Fibroblast of villous mesenchyme (primary cell): ENCODE measurements at regions not wholly inside any gene's neighbourhood (a gene's known extent, or its start where the extent isn't known, plus 50 kb on each side); places are given as distances from the start of the nearest gene placed in this dataset.

Experiments
- DNase-seq: peaks from one replicate; pipeline ENCODE4 v3.0.0-alpha.2; 2010; ENCODE audit warnings: low read depth
- H3K4me3 ChIP-seq: 2 replicates; pipeline ENCODE4 v1.5.1; 2011; ENCODE audit warnings: low read depth, mild to moderate bottlenecking, low read length
- TF ChIP-seq, protein P1 (sequence below): IDR thresholded peaks from 2 replicates; pipeline ENCODE4 v1.5.1; 2012; ENCODE audit warnings: low read depth, mild to moderate bottlenecking, low read length; ENCODE audit not compliant: insufficient read depth

DNA sequence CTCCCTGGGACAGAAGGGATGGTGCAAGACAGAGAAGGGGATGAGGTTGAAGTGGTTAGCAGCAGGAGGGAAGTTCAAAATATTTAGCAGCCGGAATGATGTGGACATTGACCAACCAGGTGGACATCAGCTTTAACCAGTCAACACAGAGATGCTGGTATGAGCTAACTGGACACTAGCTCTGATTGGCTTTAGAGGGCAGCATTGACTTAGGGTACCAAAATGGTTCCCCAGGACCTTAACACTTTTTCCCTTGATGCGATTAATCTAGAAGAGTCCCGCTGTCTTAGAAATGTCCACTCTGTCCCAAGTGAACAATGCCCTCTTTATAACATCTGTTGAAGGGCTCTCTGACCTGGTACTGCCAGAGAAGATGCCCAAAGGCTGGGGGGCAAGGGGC, 134.0 kb upstream of the GSC start:
- no peak for DNase-seq
- H3K4me3 ChIP-seq = no peak overlapping the region
- TF ChIP-seq, protein P1, sequence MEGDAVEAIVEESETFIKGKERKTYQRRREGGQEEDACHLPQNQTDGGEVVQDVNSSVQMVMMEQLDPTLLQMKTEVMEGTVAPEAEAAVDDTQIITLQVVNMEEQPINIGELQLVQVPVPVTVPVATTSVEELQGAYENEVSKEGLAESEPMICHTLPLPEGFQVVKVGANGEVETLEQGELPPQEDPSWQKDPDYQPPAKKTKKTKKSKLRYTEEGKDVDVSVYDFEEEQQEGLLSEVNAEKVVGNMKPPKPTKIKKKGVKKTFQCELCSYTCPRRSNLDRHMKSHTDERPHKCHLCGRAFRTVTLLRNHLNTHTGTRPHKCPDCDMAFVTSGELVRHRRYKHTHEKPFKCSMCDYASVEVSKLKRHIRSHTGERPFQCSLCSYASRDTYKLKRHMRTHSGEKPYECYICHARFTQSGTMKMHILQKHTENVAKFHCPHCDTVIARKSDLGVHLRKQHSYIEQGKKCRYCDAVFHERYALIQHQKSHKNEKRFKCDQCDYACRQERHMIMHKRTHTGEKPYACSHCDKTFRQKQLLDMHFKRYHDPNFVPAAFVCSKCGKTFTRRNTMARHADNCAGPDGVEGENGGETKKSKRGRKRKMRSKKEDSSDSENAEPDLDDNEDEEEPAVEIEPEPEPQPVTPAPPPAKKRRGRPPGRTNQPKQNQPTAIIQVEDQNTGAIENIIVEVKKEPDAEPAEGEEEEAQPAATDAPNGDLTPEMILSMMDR = no peak

DNA sequence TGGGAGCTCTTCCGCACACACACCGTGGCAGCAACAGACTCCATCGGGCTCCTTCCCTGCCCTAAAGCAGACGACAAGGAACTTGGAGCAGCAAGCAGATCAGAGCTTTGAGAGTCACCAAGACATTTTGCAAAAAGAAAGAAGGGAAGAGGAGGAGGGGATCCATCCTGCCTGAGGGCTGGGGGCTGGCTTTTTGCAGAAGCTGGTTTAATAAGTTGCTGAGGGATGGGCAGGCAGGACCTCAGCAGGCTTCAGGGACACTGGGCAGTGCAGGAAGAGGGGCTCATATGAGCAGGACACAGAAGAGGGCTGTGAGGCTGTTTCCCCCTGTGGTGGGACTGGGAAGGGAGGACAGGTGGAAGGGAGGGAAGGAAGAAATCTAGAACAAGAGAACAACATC, 133.4 kb upstream of the GSC start:
- no peak overlapping the region for H3K4me3 ChIP-seq
- TF ChIP-seq, protein P1 = no peak
- DNase-seq = no peak

DNA sequence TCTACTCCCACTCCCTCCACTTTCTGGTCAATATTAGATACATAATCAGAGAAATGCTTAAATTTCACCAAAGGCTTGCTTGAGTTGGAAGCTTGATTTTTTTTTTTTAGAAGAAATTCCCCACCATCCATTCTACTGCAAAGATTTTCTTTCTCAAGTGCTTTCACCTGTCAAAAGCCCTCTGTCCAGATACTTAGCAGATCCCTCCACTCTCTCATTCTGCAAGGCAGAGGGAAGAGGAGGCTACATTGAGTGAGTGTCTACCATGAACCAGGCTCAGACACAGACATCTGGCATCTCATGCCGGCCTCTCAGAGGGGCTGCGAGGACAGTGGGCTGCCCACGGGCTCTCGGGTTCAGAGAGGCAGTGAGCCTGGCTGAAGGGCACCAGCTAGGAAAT, 127.6 kb upstream of the GSC start:
- TF ChIP-seq, protein P1 = no peak
- DNase-seq = no peak
- H3K4me3 ChIP-seq = no peak overlapping the region

DNA sequence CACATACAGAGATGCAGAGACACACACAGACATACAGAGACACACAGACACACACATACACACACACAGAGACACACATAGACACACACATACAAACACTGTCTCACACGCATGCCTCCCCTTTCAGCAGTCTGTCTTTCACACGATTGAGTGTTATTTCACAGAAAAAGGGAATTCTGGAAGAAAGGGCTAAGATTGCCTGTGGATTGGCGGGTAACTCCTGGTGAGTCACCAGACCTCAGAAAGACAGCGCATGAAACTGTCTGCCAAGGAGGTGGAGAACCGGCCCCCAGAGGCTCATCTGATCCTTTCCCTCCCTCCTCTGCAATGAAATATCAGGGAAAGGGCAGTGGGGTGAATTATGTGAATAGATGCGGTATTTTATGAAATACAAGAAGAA, 127.2 kb upstream of the GSC start:
- TF ChIP-seq, protein P1 = no peak
- no peak for DNase-seq
- no peak overlapping the region for H3K4me3 ChIP-seq

DNA sequence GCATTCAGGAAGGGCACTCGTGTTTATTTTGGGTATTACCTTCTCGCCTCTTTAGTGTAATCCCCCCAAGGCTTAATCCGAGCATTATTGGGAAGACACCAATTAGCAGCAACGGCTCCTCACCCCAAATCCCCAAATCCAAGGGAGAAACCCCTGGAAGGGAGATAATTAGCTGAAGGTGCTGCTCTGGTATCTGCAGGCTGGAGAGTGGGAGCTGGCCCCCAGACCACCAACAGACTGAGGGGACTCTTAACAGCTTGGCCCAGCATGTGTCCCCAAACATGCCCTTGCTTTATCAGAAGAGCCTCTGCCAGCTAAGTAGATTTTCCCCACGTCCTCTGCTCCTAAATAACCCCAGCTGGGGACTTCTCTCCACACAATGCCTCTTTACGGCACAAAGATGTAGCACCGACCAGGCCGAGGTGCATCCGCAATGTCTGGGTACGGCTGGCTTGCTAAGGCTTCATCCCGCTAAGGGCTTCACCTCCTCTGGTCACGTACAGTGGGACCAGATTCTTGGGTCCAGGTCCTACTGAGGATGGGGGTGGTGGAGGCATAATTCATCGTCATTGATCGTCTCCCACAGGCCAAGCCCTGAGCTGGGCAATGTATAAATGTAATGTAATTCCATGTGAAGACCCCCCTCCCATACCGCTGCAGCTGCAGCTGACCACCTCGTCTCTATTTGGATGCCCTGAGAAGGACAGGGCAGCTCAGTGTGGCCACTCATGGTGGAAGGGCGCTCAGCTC, 123.7 kb upstream of the GSC start:
- no peak for DNase-seq
- TF ChIP-seq, protein P1 = no peak
- H3K4me3 ChIP-seq = no peak overlapping the region

DNA sequence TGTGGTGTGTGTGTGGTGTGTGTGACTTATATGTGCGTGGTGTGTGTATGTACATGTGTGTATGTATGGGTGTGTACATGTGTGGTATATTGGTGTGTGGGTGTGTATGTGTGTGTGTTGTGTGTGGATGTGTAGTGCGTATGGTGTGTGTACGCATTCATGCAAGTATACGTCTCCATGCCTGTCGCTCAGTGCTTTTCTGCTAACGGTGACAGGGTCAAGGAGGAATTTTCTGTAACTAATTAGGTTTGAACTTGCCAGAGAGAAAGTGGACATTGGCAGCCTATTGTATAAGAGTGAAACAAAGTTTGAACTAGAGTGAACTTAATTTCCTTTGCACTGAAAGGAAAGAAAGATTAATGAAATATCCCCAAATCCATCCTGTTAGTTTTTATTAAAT, 120.9 kb upstream of the GSC start:
- H3K4me3 ChIP-seq = no peak overlapping the region
- TF ChIP-seq, protein P1 = no peak
- no peak for DNase-seq
